Thyroid gland (tissue), 4 donors: ENCODE measurements at regions not wholly inside any gene's neighbourhood (a gene's known extent, or its start where the extent isn't known, plus 50 kb on each side); places are given as distances from the start of the nearest gene placed in this dataset.

ENCODE experiments used
- DNase-seq, 2 donors: peaks; one replicate each; pipeline ENCODE4 v3.0.0-alpha.2; 2019
- H3K27ac ChIP-seq, 3 donors: fragments of 200-600 bp; sonication (generic); 1 replicate in 2 of 3; 2 replicates in 1 of 3; pipeline ENCODE4 v1.5.1; 2016 to 2019; ENCODE audit warnings: mild to moderate bottlenecking in 1 of 3, moderate library complexity in 1 of 3
- H3K27me3 ChIP-seq: fragments of 200-600 bp; sonication (generic); one replicate; pipeline ENCODE4 v1.5.1; 2019
- H3K36me3 ChIP-seq, 2 donors: fragments of 200-600 bp; sonication (generic); one replicate each; pipeline ENCODE4 v1.5.1; 2016 to 2019
- H3K4me1 ChIP-seq, 2 donors: fragments of 200-600 bp; sonication (generic); one replicate each; pipeline ENCODE4 v1.5.1; 2017 to 2019
- H3K4me3 ChIP-seq, 3 donors: fragments of 200-600 bp; sonication (generic); replicated peaks in 1 of 3; 1 replicate in 2 of 3; 2 replicates in 1 of 3; pipeline ENCODE4 v1.5.1; 2016; ENCODE audit warnings: mild to moderate bottlenecking in 1 of 3
- H3K9me3 ChIP-seq: fragments of 200-600 bp; sonication (generic); one replicate; pipeline ENCODE4 v1.5.1; 2017
- POLR2A ChIP-seq, 2 donors: fragments of 450-650 bp; IDR thresholded peaks; one replicate each; pipeline ENCODE4 v1.6.1; 2017; ENCODE audit warnings: antibody characterized with exemption in 2 of 2, mild to moderate bottlenecking in 2 of 2, moderate library complexity in 1 of 2
- WGBS, 2 donors: methylation state at CpG; one replicate each; pipeline ENCODE4 v1.1.5; 2017; 5-methylcytosine and 5-hydroxymethylcytosine counted together
- intact Hi-C: fragments of 100-400 bp; cut with DNase I; formaldehyde crosslinking; loops from one replicate; pipeline ENCODE4 v1.15.1; 2023
- TF ChIP-seq, protein P1 (sequence below), 6 experiments: fragments of 200-600 bp in 3 of 6; fragments of 450-650 bp in 3 of 6; sonication (generic) in 3 of 6; IDR thresholded peaks; one replicate each; pipeline ENCODE4 v1.5.1; 2016 to 2019; ENCODE audit warnings: antibody characterized with exemption in 6 of 6, mild to moderate bottlenecking in 2 of 6, inconsistent platforms in 1 of 6, moderate library complexity in 1 of 6

DNA sequence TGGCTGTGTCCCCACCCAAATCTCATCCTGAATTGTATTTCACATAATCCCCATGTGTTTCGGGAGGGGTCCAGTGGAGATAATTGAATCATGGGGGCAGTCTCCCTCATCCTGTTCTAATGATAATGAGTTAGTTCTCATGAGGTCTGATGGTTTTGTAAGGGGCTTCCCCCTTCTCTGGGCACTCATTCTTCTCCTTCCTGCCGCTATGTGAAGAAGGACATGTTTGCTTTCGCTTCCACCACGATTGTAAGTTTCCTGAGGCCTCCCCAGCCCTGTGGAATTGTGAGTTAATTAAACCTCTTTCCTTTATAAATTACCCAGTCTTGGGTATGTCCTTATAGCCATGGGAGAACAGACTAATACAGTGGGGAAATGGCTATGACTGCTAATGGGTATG, 72.7 kb upstream of the ZNF648 start:
- H3K4me1 ChIP-seq: peaks cover 10 to 18% of the 10 kb centered on the region in 2 donors
- no peak overlapping the region for H3K27ac ChIP-seq
- intact Hi-C loops: no loop called here
- 93 to 97% methylated on average over 4 of the region's 4 CpGs for WGBS, 2 donors
- no peak overlapping the region for H3K4me3 ChIP-seq
- no peaks in the 10 kb centered on the region for H3K9me3 ChIP-seq
- no peaks in the 10 kb centered on the region for H3K27me3 ChIP-seq
- no peaks in the 10 kb centered on the region for H3K36me3 ChIP-seq
- no peak for TF ChIP-seq POLR2A (IDR thresholded peaks at IDR 0.05)
- TF ChIP-seq, protein P1, sequence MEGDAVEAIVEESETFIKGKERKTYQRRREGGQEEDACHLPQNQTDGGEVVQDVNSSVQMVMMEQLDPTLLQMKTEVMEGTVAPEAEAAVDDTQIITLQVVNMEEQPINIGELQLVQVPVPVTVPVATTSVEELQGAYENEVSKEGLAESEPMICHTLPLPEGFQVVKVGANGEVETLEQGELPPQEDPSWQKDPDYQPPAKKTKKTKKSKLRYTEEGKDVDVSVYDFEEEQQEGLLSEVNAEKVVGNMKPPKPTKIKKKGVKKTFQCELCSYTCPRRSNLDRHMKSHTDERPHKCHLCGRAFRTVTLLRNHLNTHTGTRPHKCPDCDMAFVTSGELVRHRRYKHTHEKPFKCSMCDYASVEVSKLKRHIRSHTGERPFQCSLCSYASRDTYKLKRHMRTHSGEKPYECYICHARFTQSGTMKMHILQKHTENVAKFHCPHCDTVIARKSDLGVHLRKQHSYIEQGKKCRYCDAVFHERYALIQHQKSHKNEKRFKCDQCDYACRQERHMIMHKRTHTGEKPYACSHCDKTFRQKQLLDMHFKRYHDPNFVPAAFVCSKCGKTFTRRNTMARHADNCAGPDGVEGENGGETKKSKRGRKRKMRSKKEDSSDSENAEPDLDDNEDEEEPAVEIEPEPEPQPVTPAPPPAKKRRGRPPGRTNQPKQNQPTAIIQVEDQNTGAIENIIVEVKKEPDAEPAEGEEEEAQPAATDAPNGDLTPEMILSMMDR (IDR thresholded peaks at IDR 0.05): no peak
- DNase-seq: no peak

DNA sequence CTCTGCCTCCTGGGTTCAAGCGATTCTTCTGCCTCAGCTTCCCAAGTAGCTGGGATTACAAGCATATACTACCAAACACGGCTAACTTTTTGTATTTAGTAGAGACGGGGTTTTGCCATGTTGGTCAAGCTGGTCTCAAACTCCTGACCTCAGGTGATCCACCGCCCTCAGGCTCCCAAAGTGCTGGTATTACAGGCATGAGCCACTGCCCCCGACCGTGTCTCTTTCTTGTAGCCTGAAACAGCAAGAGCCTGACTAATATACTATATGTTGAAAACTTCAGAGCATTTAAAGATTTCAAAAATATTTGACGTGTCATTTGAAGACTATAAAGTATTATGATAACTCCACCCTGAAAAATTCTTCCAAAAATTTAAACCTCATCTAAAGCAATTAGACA, 71.7 kb upstream of the ZNF648 start:
- intact Hi-C loops: no loop called here
- WGBS, 2 donors: 95 to 96% methylated on average over 7 of the region's 7 CpGs
- H3K27me3 ChIP-seq: no peaks in the 10 kb centered on the region
- H3K27ac ChIP-seq: no peak overlapping the region
- DNase-seq: no peak
- H3K4me3 ChIP-seq: no peak overlapping the region
- TF ChIP-seq, protein P1 (IDR thresholded peaks at IDR 0.05): no peak
- no peak for TF ChIP-seq POLR2A (IDR thresholded peaks at IDR 0.05)
- H3K36me3 ChIP-seq: no peaks in the 10 kb centered on the region
- no peaks in the 10 kb centered on the region for H3K9me3 ChIP-seq
- peaks cover 19 to 27% of the 10 kb centered on the region in 2 donors for H3K4me1 ChIP-seq

DNA sequence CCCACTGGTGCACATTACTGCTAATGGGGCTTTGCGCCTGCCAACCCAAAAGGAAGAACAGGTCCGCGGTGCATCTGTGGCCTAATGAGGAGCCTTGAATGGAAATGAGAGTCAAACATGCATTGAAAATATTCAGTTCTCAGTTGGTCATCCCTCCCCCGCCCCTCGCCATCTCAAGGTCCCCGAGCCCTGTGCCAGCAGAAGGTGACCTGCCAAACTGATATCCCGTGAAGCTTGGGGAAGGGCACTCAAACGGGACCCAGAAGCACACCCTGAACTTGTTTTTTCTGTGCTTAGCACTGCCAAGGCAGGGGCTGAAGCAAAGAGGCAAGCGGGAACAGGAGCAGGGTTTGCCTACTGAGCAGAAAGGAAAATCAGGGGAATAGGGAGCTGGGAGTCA, 67.9 kb upstream of the ZNF648 start:
- peak overlapping the region; percentile 68 to 95 (median 86) for H3K27ac ChIP-seq
- peaks cover 25 to 31% of the 10 kb centered on the region in 2 donors for H3K4me1 ChIP-seq
- peak in 1 of 2 donors; percentile 56 for TF ChIP-seq POLR2A (IDR thresholded peaks at IDR 0.05)
- TF ChIP-seq, protein P1 (IDR thresholded peaks at IDR 0.05): no peak
- no peaks in the 10 kb centered on the region for H3K27me3 ChIP-seq
- peak; percentile 94 for DNase-seq
- H3K9me3 ChIP-seq: no peaks in the 10 kb centered on the region
- 39 to 48% methylated on average over 9 of the region's 9 CpGs for WGBS, 2 donors
- no peaks in the 10 kb centered on the region for H3K36me3 ChIP-seq
- intact Hi-C loops: no loop called here
- no peak overlapping the region for H3K4me3 ChIP-seq

DNA sequence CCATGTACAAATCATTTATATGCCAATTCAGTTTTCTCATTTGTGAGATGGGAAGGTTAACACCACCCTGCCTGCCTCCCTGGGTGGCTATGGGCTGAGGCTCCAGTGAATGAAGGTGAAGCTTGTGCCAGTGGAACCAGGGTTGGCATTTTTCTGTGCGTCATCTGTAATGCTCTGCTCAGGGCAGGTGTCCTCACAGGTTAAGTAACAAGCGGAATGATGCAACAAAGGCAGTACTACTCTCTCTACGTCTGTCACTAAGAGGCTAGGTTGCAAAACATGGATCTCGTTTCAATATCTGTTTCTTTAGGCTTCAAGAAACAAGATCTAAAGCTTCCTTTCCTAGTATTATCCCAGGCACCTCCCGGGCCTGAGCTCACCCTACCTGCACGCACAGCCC, 67.0 kb upstream of the ZNF648 start:
- DNase-seq: no peak
- intact Hi-C loops: no loop called here
- Histone ChIP-seq H3K27ac (peak overlapping the region; percentile 68 to 95 (median 76)), H3K36me3 (no peaks in the 10 kb centered on the region), H3K9me3 (no peaks in the 10 kb centered on the region), H3K4me3 (no peak overlapping the region), H3K4me1 (peaks cover 25 to 31% of the 10 kb centered on the region in 2 donors), H3K27me3 (no peaks in the 10 kb centered on the region)
- 91 to 95% methylated on average over 6 of the region's 6 CpGs for WGBS, 2 donors
- TF ChIP-seq, protein P1 (IDR thresholded peaks at IDR 0.05): no peak
- no peak for TF ChIP-seq POLR2A (IDR thresholded peaks at IDR 0.05)

DNA sequence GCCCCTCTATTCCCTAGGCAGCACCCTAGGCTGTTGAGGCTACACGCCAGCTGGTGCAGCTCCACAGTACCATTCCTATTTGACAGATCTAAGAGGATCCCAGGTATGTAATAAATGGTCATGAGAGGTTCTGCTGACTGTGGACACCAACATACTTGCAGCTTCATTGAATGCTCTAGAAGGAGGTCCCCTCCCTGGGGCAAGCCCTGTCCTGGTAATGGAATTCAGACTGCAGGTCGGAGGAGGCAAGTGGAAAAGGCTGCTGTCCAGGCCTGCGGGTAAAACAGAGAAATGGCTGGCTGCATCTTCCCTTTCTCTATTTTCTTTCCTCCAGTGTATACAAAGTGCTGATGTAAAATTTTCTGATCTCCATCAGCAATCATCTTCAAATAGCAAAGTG, 66.1 kb upstream of the ZNF648 start:
- Histone ChIP-seq H3K4me1 (peaks cover 29 to 31% of the 10 kb centered on the region in 2 donors), H3K9me3 (no peaks in the 10 kb centered on the region), H3K27me3 (no peaks in the 10 kb centered on the region), H3K4me3 (no peak overlapping the region), H3K36me3 (no peaks in the 10 kb centered on the region), H3K27ac (peak overlapping the region in 2 of 3 donors; percentile 2 to 95)
- intact Hi-C loops: no loop called here
- DNase-seq: no peak
- no peak for TF ChIP-seq POLR2A (IDR thresholded peaks at IDR 0.05)
- TF ChIP-seq, protein P1 (IDR thresholded peaks at IDR 0.05): no peak
- 82 to 85% methylated on average over 3 of the region's 3 CpGs for WGBS, 2 donors
